DND-41 (cell line): ENCODE measurements at regions not wholly inside any gene's neighbourhood (a gene's known extent, or its start where the extent isn't known, plus 50 kb on each side); places are given as distances from the start of the nearest gene placed in this dataset.

Experiments used
- ATAC-seq: fragments of 200-7000 bp; cut with Tn5 transposase; 3 replicates; pipeline ENCODE4 v1.9.1; 2021; ENCODE audit warnings: low read depth; ENCODE audit not compliant: insufficient read depth
- DNase-seq: peaks from one replicate; pipeline ENCODE4 v3.0.0-alpha.2; 2020
- H2AFZ ChIP-seq: 2 replicates; pipeline ENCODE4 v1.6.0; 2012; ENCODE audit warnings: low read depth, low read length
- H3K27ac ChIP-seq: 2 replicates; pipeline ENCODE4 v1.5.1; 2012; ENCODE audit warnings: low read length, inconsistent platforms
- H3K27me3 ChIP-seq: fragments of 200-600 bp; sonication (generic); 2 replicates; pipeline ENCODE4 v1.6.0; 2012; ENCODE audit warnings: low read length, mild to moderate bottlenecking, inconsistent platforms; ENCODE audit not compliant: insufficient read depth, poor library complexity
- H3K36me3 ChIP-seq: 2 replicates; pipeline ENCODE4 v1.5.1; 2012; ENCODE audit warnings: low read length, inconsistent platforms; ENCODE audit not compliant: insufficient read depth
- H3K4me1 ChIP-seq: 2 replicates; pipeline ENCODE4 v1.5.1; 2012; ENCODE audit warnings: mild to moderate bottlenecking, low read length; ENCODE audit not compliant: insufficient read depth
- H3K4me2 ChIP-seq: 2 replicates; pipeline ENCODE4 v1.6.0; 2012; ENCODE audit warnings: mild to moderate bottlenecking, moderate library complexity, low read length, inconsistent platforms; ENCODE audit not compliant: insufficient read depth
- H3K4me3 ChIP-seq, 2 experiments: fragments of 200-600 bp in 1 of 2; shearing (Covaris generic) in 1 of 2; 2 replicates each; pipeline ENCODE4 v1.5.1; 2012 to 2016; ENCODE audit warnings: inconsistent platforms in 2 of 2, low read length in 2 of 2, mild to moderate bottlenecking in 2 of 2, low read depth in 1 of 2, moderate library complexity in 1 of 2
- H3K79me2 ChIP-seq: 2 replicates; pipeline ENCODE4 v1.6.0; 2012; ENCODE audit warnings: low read length, inconsistent platforms; ENCODE audit not compliant: insufficient read depth
- H3K9ac ChIP-seq: 2 replicates; pipeline ENCODE4 v1.6.0; 2012; ENCODE audit warnings: low read depth, mild to moderate bottlenecking, inconsistent platforms, low read length, moderate library complexity
- H3K9me3 ChIP-seq: 2 replicates; pipeline ENCODE4 v1.5.1; 2012; ENCODE audit warnings: low read length, moderate library complexity, mild to moderate bottlenecking, inconsistent platforms; ENCODE audit not compliant: insufficient read depth, severe bottlenecking
- H4K20me1 ChIP-seq: 2 replicates; pipeline ENCODE4 v1.6.0; 2012; ENCODE audit warnings: low read length; ENCODE audit not compliant: insufficient read depth
- CTCF ChIP-seq: IDR thresholded peaks from 2 replicates; pipeline ENCODE4 v1.5.1; 2012; ENCODE audit warnings: borderline replicate concordance, low read length, moderate library complexity, mild to moderate bottlenecking; ENCODE audit not compliant: poor library complexity, severe bottlenecking; ENCODE audit errors: extremely low read depth
- EZH2 ChIP-seq: IDR thresholded peaks from 3 replicates; pipeline ENCODE4 v1.6.1; 2012; ENCODE audit warnings: borderline replicate concordance, low read depth, mild to moderate bottlenecking, moderate library complexity, low read length, inconsistent platforms; ENCODE audit not compliant: severe bottlenecking

- Histone ChIP-seq H2AFZ (no peak overlapping the region), H3K27ac (no peak overlapping the region), H3K4me2 (no peak overlapping the region), H3K27me3 (no peaks in the 10 kb centered on the region), H3K9me3 (peaks cover 3% of the 10 kb centered on the region), H3K4me1 (no peaks in the 10 kb centered on the region), H3K79me2 (no peaks in the 10 kb centered on the region), H4K20me1 (no peaks in the 10 kb centered on the region), H3K9ac (no peak overlapping the region), H3K36me3 (no peaks in the 10 kb centered on the region), H3K4me3 (no peak overlapping the region)
- ATAC-seq = no peak
- no peak for DNase-seq
- no peak for TF ChIP-seq EZH2
- TF ChIP-seq CTCF = no peak
Observed at GRCh38 chr5:175141421-175141820, 302.6 kb downstream of the DRD1 start.

GRCh38 chr5:175133185-175133584, 310.8 kb downstream of the DRD1 start:
- no peak overlapping the region for H3K9ac ChIP-seq
- H2AFZ ChIP-seq = no peak overlapping the region
- no peaks in the 10 kb centered on the region for H4K20me1 ChIP-seq
- TF ChIP-seq EZH2 = no peak
- no peak for TF ChIP-seq CTCF
- no peaks in the 10 kb centered on the region for H3K79me2 ChIP-seq
- no peak overlapping the region for H3K27ac ChIP-seq
- H3K4me1 ChIP-seq = no peaks in the 10 kb centered on the region
- H3K4me2 ChIP-seq = no peak overlapping the region
- ATAC-seq (no peak), DNase-seq (no peak)
- H3K36me3 ChIP-seq = no peaks in the 10 kb centered on the region
- H3K27me3 ChIP-seq = no peaks in the 10 kb centered on the region
- no peaks in the 10 kb centered on the region for H3K9me3 ChIP-seq
- H3K4me3 ChIP-seq = no peak overlapping the region

- Histone ChIP-seq H3K4me1 (no peaks in the 10 kb centered on the region), H3K36me3 (no peaks in the 10 kb centered on the region), H2AFZ (no peak overlapping the region), H3K27me3 (no peaks in the 10 kb centered on the region), H3K9ac (no peak overlapping the region), H3K27ac (no peak overlapping the region), H3K4me2 (no peak overlapping the region), H3K4me3 (no peak overlapping the region), H3K9me3 (no peaks in the 10 kb centered on the region), H3K79me2 (no peaks in the 10 kb centered on the region), H4K20me1 (no peaks in the 10 kb centered on the region)
- TF ChIP-seq EZH2 (no peak), CTCF (no peak)
- no peak for ATAC-seq
- DNase-seq = no peak
Observed at GRCh38 chr5:175131432-175131831, 312.6 kb downstream of the DRD1 start.

DNA sequence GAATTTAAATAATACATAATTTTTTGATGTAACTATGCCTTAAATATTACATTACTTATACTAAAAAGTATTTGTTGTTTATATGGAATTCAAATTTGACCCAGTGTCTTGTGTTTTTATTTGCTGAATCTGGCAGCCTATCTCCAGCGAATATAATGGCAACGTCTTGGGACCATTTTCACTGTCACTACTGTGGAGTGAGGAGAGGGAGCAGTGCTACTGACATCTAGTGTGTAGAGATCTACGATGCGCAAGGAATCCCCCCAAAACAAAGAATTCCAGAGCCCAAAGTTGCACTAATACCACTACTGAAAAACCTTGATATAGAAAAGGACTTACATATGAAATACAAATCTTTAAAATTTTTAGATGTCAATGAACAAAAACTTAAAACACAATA, 314.4 kb downstream of the DRD1 start:
- H3K27ac ChIP-seq = no peak overlapping the region
- H3K9ac ChIP-seq = no peak overlapping the region
- no peak overlapping the region for H2AFZ ChIP-seq
- no peaks in the 10 kb centered on the region for H3K9me3 ChIP-seq
- ATAC-seq (no peak), DNase-seq (no peak)
- no peak overlapping the region for H3K4me2 ChIP-seq
- H3K4me3 ChIP-seq = no peak overlapping the region
- TF ChIP-seq CTCF (no peak), EZH2 (no peak)
- H3K27me3 ChIP-seq = no peaks in the 10 kb centered on the region
- H4K20me1 ChIP-seq = no peaks in the 10 kb centered on the region
- H3K36me3 ChIP-seq = no peaks in the 10 kb centered on the region
- H3K4me1 ChIP-seq = no peaks in the 10 kb centered on the region
- no peaks in the 10 kb centered on the region for H3K79me2 ChIP-seq
